ENCODE measurements at regions not wholly inside any gene's neighbourhood (a gene's known extent, or its start where the extent isn't known, plus 50 kb on each side); places are given as distances from the start of the nearest gene placed in this dataset.

DNA sequence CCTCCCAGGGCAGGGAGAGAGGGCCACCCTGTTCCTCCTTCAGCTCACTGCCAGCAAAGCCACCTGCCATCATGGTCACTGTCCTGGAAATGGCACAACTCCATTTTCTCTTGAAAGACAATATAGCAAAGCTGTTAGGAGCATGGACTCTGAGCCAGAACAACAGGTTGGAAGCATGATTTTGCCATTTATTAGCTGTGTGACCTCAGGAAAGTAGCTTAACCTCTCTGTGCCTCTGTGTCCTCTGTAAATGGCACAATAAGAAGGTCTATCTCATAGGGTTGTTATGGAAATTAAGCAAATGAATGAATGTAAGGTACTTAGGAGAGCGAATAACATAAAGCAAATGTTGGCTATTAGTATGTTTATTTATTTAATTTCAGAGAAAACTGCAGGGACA lies 730.4 kb upstream of the ID2 start:
- no peaks in the 10 kb centered on the region for H3K27me3 ChIP-seq
- H3K4me1 ChIP-seq, result no peaks in the 10 kb centered on the region
- H3K9me3 ChIP-seq, result no peaks in the 10 kb centered on the region
- no peak for DNase-seq (ENCODE audit: low spot score)
- H3K36me3 ChIP-seq, result no peaks in the 10 kb centered on the region
- H3K27ac ChIP-seq, result no peak overlapping the region
- TF ChIP-seq, protein P1, sequence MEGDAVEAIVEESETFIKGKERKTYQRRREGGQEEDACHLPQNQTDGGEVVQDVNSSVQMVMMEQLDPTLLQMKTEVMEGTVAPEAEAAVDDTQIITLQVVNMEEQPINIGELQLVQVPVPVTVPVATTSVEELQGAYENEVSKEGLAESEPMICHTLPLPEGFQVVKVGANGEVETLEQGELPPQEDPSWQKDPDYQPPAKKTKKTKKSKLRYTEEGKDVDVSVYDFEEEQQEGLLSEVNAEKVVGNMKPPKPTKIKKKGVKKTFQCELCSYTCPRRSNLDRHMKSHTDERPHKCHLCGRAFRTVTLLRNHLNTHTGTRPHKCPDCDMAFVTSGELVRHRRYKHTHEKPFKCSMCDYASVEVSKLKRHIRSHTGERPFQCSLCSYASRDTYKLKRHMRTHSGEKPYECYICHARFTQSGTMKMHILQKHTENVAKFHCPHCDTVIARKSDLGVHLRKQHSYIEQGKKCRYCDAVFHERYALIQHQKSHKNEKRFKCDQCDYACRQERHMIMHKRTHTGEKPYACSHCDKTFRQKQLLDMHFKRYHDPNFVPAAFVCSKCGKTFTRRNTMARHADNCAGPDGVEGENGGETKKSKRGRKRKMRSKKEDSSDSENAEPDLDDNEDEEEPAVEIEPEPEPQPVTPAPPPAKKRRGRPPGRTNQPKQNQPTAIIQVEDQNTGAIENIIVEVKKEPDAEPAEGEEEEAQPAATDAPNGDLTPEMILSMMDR (IDR thresholded peaks at IDR 0.05), result no peak
- H3K4me3 ChIP-seq, result no peak overlapping the region

DNA sequence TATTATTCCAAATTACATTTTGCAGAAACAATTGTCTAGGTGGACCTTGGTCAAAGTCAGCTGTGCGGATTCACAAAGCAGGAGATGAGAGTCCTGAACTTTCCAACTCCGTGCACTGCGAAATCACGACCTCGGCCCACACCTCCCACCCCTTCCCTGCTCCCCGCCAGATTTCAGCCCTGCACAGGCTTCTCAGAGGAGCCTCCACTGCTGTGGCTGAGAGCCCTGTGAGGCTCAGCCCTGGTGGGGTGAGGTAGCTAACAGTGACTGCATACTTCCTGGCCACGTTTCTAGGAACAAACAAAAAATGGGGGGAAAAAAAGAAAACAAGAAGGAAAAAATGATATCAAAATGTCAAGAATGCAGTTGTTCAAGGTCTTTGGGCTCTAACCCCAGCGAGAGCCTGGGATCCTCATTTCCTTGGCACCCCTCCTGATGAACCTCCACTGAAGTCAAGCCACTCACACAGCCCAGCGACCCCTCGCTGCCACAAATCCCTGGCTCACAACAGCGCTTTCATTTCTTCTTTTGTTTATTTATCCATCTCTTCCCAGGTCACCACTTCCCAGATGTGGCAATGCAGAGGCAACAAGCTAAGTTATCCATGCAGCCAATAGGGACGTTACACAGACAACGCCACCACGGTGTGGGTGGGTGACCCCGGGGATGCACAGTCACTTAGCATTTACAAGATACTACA lies 729.7 kb upstream of the ID2 start:
- H3K36me3 ChIP-seq, result no peaks in the 10 kb centered on the region
- TF ChIP-seq, protein P1 (IDR thresholded peaks at IDR 0.05), result no peak
- H3K4me3 ChIP-seq, result no peak overlapping the region
- H3K9me3 ChIP-seq, result no peaks in the 10 kb centered on the region
- no peaks in the 10 kb centered on the region for H3K4me1 ChIP-seq
- DNase-seq (ENCODE audit: low spot score), result no peak
- no peaks in the 10 kb centered on the region for H3K27me3 ChIP-seq
- no peak overlapping the region for H3K27ac ChIP-seq

DNA sequence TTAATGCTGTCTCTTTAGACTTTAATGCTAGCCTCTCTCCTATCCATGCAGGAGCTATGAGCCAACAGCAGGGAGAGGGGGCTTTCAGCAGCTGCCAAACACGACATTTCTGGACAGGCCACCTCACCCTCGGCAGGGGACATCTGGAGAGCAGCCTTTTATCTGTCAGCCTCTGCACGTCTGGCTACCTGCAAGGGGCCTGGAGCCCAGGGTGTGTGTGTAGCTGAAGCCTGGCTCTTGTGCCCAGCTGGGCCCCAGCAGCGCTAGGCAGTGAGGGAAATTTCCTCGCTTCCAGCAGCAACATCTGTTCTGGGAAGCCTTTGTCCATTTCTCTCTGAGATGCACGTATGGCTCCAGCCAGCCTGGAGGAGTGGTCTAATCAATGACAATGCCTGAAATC lies 728.7 kb upstream of the ID2 start:
- no peak overlapping the region for H3K27ac ChIP-seq
- H3K36me3 ChIP-seq, result no peaks in the 10 kb centered on the region
- DNase-seq (ENCODE audit: low spot score), result no peak
- H3K27me3 ChIP-seq, result no peaks in the 10 kb centered on the region
- no peak overlapping the region for H3K4me3 ChIP-seq
- H3K9me3 ChIP-seq, result no peaks in the 10 kb centered on the region
- TF ChIP-seq, protein P1 (IDR thresholded peaks at IDR 0.05), result no peak
- no peaks in the 10 kb centered on the region for H3K4me1 ChIP-seq

DNA sequence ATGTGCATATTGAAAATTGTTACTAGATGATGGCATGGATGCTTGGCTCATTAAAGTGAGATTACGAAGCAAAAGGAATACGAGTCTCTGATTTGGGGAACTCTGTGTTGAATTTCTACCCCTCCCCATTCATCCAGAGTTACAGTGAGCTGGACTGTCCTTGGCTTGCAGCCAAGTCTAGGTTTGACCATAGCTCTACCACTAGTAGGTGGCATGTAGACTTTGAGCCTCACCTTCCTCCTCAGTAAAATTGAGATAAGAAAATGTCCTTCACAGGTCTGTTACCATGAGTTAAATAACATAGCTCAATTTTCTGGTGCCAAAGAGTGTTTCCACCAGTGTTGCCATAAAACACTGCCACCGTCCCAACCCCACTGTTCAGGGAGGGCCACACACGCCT lies 727.6 kb upstream of the ID2 start:
- H3K9me3 ChIP-seq, result no peaks in the 10 kb centered on the region
- no peaks in the 10 kb centered on the region for H3K27me3 ChIP-seq
- no peak for DNase-seq (ENCODE audit: low spot score)
- no peak overlapping the region for H3K4me3 ChIP-seq
- no peaks in the 10 kb centered on the region for H3K36me3 ChIP-seq
- no peaks in the 10 kb centered on the region for H3K4me1 ChIP-seq
- TF ChIP-seq, protein P1 (IDR thresholded peaks at IDR 0.05), result no peak
- no peak overlapping the region for H3K27ac ChIP-seq

DNA sequence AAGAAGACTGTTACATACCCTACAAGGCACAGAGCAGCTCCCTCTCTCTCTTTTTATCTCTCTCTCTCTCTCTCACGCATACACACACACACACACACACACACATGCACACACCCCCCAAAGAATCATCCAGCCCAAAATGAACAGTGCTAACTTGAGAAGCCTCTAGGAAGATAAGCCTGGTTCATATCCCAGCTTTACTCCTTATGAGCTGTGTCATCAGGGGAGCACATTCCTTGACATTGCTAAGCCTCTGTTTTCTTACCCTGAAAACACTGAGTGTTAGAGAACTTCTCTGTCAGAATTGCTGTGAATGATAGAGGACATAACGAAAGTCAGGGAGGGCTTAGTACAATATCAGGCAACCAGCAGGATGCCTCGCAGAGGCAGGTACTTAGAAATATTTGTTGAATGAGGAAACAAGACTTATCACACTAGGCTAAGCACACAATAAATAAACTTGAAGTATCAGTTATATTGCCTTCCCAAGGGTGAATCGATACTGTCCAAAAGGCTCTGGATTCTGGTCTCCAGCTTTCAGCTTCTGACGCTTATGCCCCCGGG lies 725.6 kb upstream of the ID2 start:
- H3K27me3 ChIP-seq, result no peaks in the 10 kb centered on the region
- DNase-seq (ENCODE audit: low spot score), result no peak
- no peaks in the 10 kb centered on the region for H3K4me1 ChIP-seq
- no peak overlapping the region for H3K4me3 ChIP-seq
- H3K36me3 ChIP-seq, result no peaks in the 10 kb centered on the region
- TF ChIP-seq, protein P1 (IDR thresholded peaks at IDR 0.05), result no peak
- no peak overlapping the region for H3K27ac ChIP-seq
- H3K9me3 ChIP-seq, result no peaks in the 10 kb centered on the region

DNA sequence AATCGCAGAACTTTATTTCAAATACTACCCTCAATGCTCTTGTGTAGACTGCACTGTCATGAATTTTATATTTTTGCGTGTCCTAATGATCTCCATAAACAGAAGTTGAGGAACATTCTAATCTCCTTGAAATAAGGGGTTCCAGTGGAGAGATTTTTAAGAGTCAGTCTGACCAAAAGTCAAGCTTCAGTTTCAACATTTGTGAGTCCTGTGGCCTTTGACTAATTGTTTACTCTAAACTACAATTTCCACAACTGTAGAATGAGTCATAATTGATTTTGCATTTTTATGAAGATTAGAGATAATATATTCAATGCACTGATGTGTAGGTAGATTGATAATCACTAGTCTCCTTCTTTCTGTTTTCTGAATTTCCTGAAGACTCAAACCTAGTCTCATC lies 720.3 kb upstream of the ID2 start:
- no peak overlapping the region for H3K4me3 ChIP-seq
- H3K9me3 ChIP-seq, result no peaks in the 10 kb centered on the region
- H3K36me3 ChIP-seq, result no peaks in the 10 kb centered on the region
- TF ChIP-seq, protein P1 (IDR thresholded peaks at IDR 0.05), result no peak
- no peak overlapping the region for H3K27ac ChIP-seq
- H3K4me1 ChIP-seq, result no peaks in the 10 kb centered on the region
- DNase-seq (ENCODE audit: low spot score), result no peak
- H3K27me3 ChIP-seq, result no peaks in the 10 kb centered on the region

All from right atrium auricular region (tissue), 2 donors.